HL-60 (cell line): ENCODE measurements at regions not wholly inside any gene's neighbourhood (a gene's known extent, or its start where the extent isn't known, plus 50 kb on each side); places are given as distances from the start of the nearest gene placed in this dataset.

Source experiments
- DNase-seq, 2 experiments: peaks; one replicate each; pipeline ENCODE4 v3.0.0-alpha.2; 2010 to 2020; ENCODE audit warnings: low read depth in 1 of 2, low spot score in 1 of 2
- H3K27ac ChIP-seq: fragments of 250-450 bp; sonication (Bioruptor Pico); replicated peaks from 2 replicates; pipeline ENCODE4 v1.5.1; 2020; ENCODE audit warnings: mild to moderate bottlenecking, moderate library complexity
- H3K27me3 ChIP-seq: fragments of 250-450 bp; sonication (Bioruptor Pico); 2 replicates; pipeline ENCODE4 v1.5.1; 2021; ENCODE audit warnings: mild to moderate bottlenecking, moderate library complexity; ENCODE audit not compliant: insufficient read depth, poor library complexity, severe bottlenecking
- H3K4me3 ChIP-seq: replicated peaks from 2 replicates; pipeline ENCODE4 v1.5.1; 2011; ENCODE audit warnings: mild to moderate bottlenecking, control low read depth, low read length; ENCODE audit not compliant: insufficient read depth
- GABPA ChIP-seq: IDR thresholded peaks from 2 replicates; pipeline ENCODE4 v1.6.1; 2012; ENCODE audit warnings: low read depth
- POLR2AphosphoS5 ChIP-seq: IDR thresholded peaks from 2 replicates; pipeline ENCODE4 v1.6.1; 2012; ENCODE audit warnings: low read depth
- SPI1 ChIP-seq: IDR thresholded peaks from 2 replicates; pipeline ENCODE4 v1.6.1; 2012; ENCODE audit warnings: low read depth, mild to moderate bottlenecking, borderline replicate concordance
- TF ChIP-seq, protein P1 (sequence below): IDR thresholded peaks from 2 replicates; pipeline ENCODE4 v1.6.1; 2012; ENCODE audit warnings: low read depth; ENCODE audit not compliant: insufficient replicate concordance
- TF ChIP-seq, protein P2 (sequence below): IDR thresholded peaks from one replicate; pipeline ENCODE4 v1.5.1; 2011; ENCODE audit warnings: low read length, control low read depth, inconsistent platforms; ENCODE audit not compliant: insufficient read depth

GRCh38 chr6:126541806-126542491 lies 202.0 kb downstream of the CENPW start:
- no peak for TF ChIP-seq GABPA
- no peak for TF ChIP-seq POLR2AphosphoS5
- TF ChIP-seq, protein P1, sequence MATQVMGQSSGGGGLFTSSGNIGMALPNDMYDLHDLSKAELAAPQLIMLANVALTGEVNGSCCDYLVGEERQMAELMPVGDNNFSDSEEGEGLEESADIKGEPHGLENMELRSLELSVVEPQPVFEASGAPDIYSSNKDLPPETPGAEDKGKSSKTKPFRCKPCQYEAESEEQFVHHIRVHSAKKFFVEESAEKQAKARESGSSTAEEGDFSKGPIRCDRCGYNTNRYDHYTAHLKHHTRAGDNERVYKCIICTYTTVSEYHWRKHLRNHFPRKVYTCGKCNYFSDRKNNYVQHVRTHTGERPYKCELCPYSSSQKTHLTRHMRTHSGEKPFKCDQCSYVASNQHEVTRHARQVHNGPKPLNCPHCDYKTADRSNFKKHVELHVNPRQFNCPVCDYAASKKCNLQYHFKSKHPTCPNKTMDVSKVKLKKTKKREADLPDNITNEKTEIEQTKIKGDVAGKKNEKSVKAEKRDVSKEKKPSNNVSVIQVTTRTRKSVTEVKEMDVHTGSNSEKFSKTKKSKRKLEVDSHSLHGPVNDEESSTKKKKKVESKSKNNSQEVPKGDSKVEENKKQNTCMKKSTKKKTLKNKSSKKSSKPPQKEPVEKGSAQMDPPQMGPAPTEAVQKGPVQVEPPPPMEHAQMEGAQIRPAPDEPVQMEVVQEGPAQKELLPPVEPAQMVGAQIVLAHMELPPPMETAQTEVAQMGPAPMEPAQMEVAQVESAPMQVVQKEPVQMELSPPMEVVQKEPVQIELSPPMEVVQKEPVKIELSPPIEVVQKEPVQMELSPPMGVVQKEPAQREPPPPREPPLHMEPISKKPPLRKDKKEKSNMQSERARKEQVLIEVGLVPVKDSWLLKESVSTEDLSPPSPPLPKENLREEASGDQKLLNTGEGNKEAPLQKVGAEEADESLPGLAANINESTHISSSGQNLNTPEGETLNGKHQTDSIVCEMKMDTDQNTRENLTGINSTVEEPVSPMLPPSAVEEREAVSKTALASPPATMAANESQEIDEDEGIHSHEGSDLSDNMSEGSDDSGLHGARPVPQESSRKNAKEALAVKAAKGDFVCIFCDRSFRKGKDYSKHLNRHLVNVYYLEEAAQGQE = no peak
- TF ChIP-seq SPI1 = no peak
- TF ChIP-seq, protein P2, sequence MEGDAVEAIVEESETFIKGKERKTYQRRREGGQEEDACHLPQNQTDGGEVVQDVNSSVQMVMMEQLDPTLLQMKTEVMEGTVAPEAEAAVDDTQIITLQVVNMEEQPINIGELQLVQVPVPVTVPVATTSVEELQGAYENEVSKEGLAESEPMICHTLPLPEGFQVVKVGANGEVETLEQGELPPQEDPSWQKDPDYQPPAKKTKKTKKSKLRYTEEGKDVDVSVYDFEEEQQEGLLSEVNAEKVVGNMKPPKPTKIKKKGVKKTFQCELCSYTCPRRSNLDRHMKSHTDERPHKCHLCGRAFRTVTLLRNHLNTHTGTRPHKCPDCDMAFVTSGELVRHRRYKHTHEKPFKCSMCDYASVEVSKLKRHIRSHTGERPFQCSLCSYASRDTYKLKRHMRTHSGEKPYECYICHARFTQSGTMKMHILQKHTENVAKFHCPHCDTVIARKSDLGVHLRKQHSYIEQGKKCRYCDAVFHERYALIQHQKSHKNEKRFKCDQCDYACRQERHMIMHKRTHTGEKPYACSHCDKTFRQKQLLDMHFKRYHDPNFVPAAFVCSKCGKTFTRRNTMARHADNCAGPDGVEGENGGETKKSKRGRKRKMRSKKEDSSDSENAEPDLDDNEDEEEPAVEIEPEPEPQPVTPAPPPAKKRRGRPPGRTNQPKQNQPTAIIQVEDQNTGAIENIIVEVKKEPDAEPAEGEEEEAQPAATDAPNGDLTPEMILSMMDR = no peak
- no peak overlapping the region for H3K27ac ChIP-seq
- no peak for DNase-seq
- no peaks in the 10 kb centered on the region for H3K27me3 ChIP-seq
- no peak overlapping the region for H3K4me3 ChIP-seq

GRCh38 chr6:126546541-126547120 lies 206.7 kb downstream of the CENPW start:
- H3K27ac ChIP-seq = no peak overlapping the region
- TF ChIP-seq SPI1 = no peak
- TF ChIP-seq, protein P2 = no peak
- TF ChIP-seq POLR2AphosphoS5 = no peak
- no peak for DNase-seq

GRCh38 chr6:126548300-126548699 lies 208.4 kb downstream of the CENPW start:
- Histone ChIP-seq H3K27me3 (no peaks in the 10 kb centered on the region), H3K27ac (no peak overlapping the region), H3K4me3 (no peak overlapping the region)
- no peak for DNase-seq
- TF ChIP-seq, protein P2 = no peak
- TF ChIP-seq, protein P1 = no peak
- no peak for TF ChIP-seq SPI1
- no peak for TF ChIP-seq POLR2AphosphoS5
- no peak for TF ChIP-seq GABPA

More at GRCh38 chr6:126546541-126547120, 206.7 kb downstream of the CENPW start:
- Histone ChIP-seq H3K27me3 (no peaks in the 10 kb centered on the region), H3K4me3 (no peak overlapping the region)
